Hindlimb muscle (tissue), 1 donor: ENCODE measurements at regions not wholly inside any gene's neighbourhood (a gene's known extent, or its start where the extent isn't known, plus 50 kb on each side); places are given as distances from the start of the nearest gene placed in this dataset.
A peak's percentile ranks its signal among the peaks of the same experiment; 100 is the strongest.

Experiments used
- DNase-seq: peaks from one replicate; pipeline ENCODE4 v3.0.0-alpha.2; 2013

- DNase-seq = peak; percentile 32
Observed at GRCh38 chr3:81951636-81952035, 190.2 kb upstream of the GBE1 start.

- DNase-seq = no peak
Observed at GRCh38 chr3:81951106-81951505, 189.7 kb upstream of the GBE1 start.

- DNase-seq = no peak
Observed at GRCh38 chr3:81947359-81947758, 185.9 kb upstream of the GBE1 start.

GRCh38 chr3:81938681-81939080, 177.2 kb upstream of the GBE1 start:
- peak; percentile 23 for DNase-seq

GRCh38 chr3:81936817-81937216, 175.4 kb upstream of the GBE1 start:
- no peak for DNase-seq

GRCh38 chr3:81932681-81933080, 171.2 kb upstream of the GBE1 start:
- no peak for DNase-seq

- DNase-seq = no peak
Observed at GRCh38 chr3:81931265-81932251, 170.1 kb upstream of the GBE1 start.

GRCh38 chr3:81929697-81930096, 168.3 kb upstream of the GBE1 start:
- no peak for DNase-seq

- no peak for DNase-seq
Observed at GRCh38 chr3:81927811-81928210, 166.4 kb upstream of the GBE1 start.

GRCh38 chr3:81925385-81925784, 163.9 kb upstream of the GBE1 start:
- DNase-seq = no peak

GRCh38 chr3:81923038-81923437, 161.6 kb upstream of the GBE1 start:
- no peak for DNase-seq

GRCh38 chr3:81922404-81922803, 161.0 kb upstream of the GBE1 start:
- no peak for DNase-seq

GRCh38 chr3:81920816-81921215, 159.4 kb upstream of the GBE1 start:
- peak; percentile 59 for DNase-seq

GRCh38 chr3:81916890-81917289, 155.4 kb upstream of the GBE1 start:
- DNase-seq = no peak

GRCh38 chr3:81913886-81914663, 152.6 kb upstream of the GBE1 start:
- no peak for DNase-seq

GRCh38 chr3:81911221-81911620, 149.8 kb upstream of the GBE1 start:
- peak; percentile 45 for DNase-seq

- DNase-seq = no peak
Observed at GRCh38 chr3:81910244-81910852, 148.9 kb upstream of the GBE1 start.

- DNase-seq = no peak
Observed at GRCh38 chr3:81909796-81910195, 148.4 kb upstream of the GBE1 start.

- no peak for DNase-seq
Observed at GRCh38 chr3:81908561-81908960, 147.1 kb upstream of the GBE1 start.

- no peak for DNase-seq
Observed at GRCh38 chr3:81898336-81898735, 136.9 kb upstream of the GBE1 start.

- DNase-seq = no peak
Observed at GRCh38 chr3:81894598-81894997, 133.2 kb upstream of the GBE1 start.

- no peak for DNase-seq
Observed at GRCh38 chr3:81891055-81891895, 129.8 kb upstream of the GBE1 start.
